ENCODE measurements at regions not wholly inside any gene's neighbourhood (a gene's known extent, or its start where the extent isn't known, plus 50 kb on each side); places are given as distances from the start of the nearest gene placed in this dataset.
"Not testable (repeated sequence)": the region's sequence is repeated elsewhere in the genome, so short reads cannot be mapped to it uniquely, and the experiment has no call there.

GRCh38 chrX:155819966-155820491 is 61.1 kb upstream of the VAMP7 start:
- peak in 2 of 3 donors; percentile 4 to 10 for DNase-seq (ENCODE audit: low read depth in 3 of 3)

GRCh38 chrX:155819525-155819924 is 61.6 kb upstream of the VAMP7 start:
- DNase-seq (ENCODE audit: low read depth in 3 of 3) = no peak

GRCh38 chrX:155814391-155814790 is 66.8 kb upstream of the VAMP7 start:
- DNase-seq (ENCODE audit: low read depth in 3 of 3) = not testable (repeated sequence)

GRCh38 chrX:155779831-155780230 is 101.3 kb upstream of the VAMP7 start:
- DNase-seq (ENCODE audit: low read depth in 3 of 3) = no peak

- DNase-seq (ENCODE audit: low read depth in 3 of 3) = no peak
Measured at GRCh38 chrX:155778844-155779553, 102.1 kb upstream of the VAMP7 start.

- no peak for DNase-seq (ENCODE audit: low read depth in 3 of 3)
Measured at GRCh38 chrX:155774387-155774786, 106.8 kb upstream of the VAMP7 start.

GRCh38 chrX:155767876-155768769 is 113.0 kb upstream of the VAMP7 start:
- DNase-seq (ENCODE audit: low read depth in 3 of 3) = no peak

GRCh38 chrX:155767051-155767875 is 113.9 kb upstream of the VAMP7 start:
- peak in 1 of 3 donors; percentile 2 for DNase-seq (ENCODE audit: low read depth in 3 of 3)

- DNase-seq (ENCODE audit: low read depth in 3 of 3) = no peak
Measured at GRCh38 chrX:155766321-155766720, 114.8 kb upstream of the VAMP7 start.

GRCh38 chrX:155761185-155761584 is 120.0 kb upstream of the VAMP7 start:
- DNase-seq (ENCODE audit: low read depth in 3 of 3) = no peak

- no peak for DNase-seq (ENCODE audit: low read depth in 3 of 3)
Measured at GRCh38 chrX:155757046-155757759, 123.9 kb upstream of the VAMP7 start.

- DNase-seq (ENCODE audit: low read depth in 3 of 3) = no peak
Measured at GRCh38 chrX:155755706-155756337, 125.3 kb upstream of the VAMP7 start.

- no peak for DNase-seq (ENCODE audit: low read depth in 3 of 3)
Measured at GRCh38 chrX:155751131-155751530, 130.0 kb upstream of the VAMP7 start.

- no peak for DNase-seq (ENCODE audit: low read depth in 3 of 3)
Measured at GRCh38 chrX:155747520-155747919, 133.6 kb upstream of the VAMP7 start.

- no peak for DNase-seq (ENCODE audit: low read depth in 3 of 3)
Measured at GRCh38 chrX:155745792-155746191, 133.0 kb upstream of the TMLHE start.

- no peak for DNase-seq (ENCODE audit: low read depth in 3 of 3)
Measured at GRCh38 chrX:155744534-155744933, 131.8 kb upstream of the TMLHE start.

GRCh38 chrX:155728335-155728734 is 115.6 kb upstream of the TMLHE start:
- not testable (repeated sequence) for DNase-seq (ENCODE audit: low read depth in 3 of 3)

- no peak for DNase-seq (ENCODE audit: low read depth in 3 of 3)
Measured at GRCh38 chrX:155718972-155719586, 106.3 kb upstream of the TMLHE start.

- no peak for DNase-seq (ENCODE audit: low read depth in 3 of 3)
Measured at GRCh38 chrX:155715141-155715540, 102.4 kb upstream of the TMLHE start.

- no peak for DNase-seq (ENCODE audit: low read depth in 3 of 3)
Measured at GRCh38 chrX:155695419-155695818, 82.7 kb upstream of the TMLHE start.

Measured in stimulated activated CD4-positive, alpha-beta T cell treated with anti-CD3 and anti-CD28 coated beads, TNF-alpha, amount 100 ng/mL, for 48 hours (primary cell).